ENCODE measurements at regions not wholly inside any gene's neighbourhood (a gene's known extent, or its start where the extent isn't known, plus 50 kb on each side); places are given as distances from the start of the nearest gene placed in this dataset.

GRCh38 chr2:8352989-8353388 lies 328.9 kb upstream of the ID2 start:
- TF ChIP-seq CTCF (IDR thresholded peaks at IDR 0.05) (no peak), POLR2A (IDR thresholded peaks at IDR 0.05) (no peak)
